ENCODE measurements at regions not wholly inside any gene's neighbourhood (a gene's known extent, or its start where the extent isn't known, plus 50 kb on each side); places are given as distances from the start of the nearest gene placed in this dataset.

DNA sequence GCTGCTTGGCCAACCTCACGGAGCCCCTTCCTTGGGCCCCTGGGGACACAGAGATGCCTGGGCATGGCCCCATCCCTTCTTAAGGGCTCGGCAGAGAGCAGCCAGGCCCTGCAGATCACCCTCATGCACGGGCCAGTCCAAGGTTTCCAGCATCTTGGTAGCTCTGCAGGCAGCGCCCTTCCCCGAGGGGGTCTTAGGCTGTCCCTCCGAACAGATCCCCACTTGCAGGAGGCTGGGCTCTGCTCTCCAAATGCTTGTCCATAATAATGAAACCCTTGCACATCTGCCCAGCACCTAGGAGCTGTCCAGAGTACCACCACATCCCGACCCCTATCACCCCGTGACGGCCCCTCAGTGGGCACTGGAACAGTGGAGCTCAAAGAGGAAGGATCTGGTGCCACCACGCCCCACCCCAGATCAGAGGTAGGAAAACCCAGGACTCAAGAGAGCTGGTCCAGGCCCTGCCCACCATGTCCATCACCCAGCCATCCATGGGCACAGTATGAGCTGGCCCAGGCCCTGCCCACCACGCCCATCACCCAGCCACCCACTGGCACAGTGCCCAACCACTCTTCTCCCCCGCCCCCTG lies 92.5 kb upstream of the PRR5 start:
- TF ChIP-seq, protein P1, sequence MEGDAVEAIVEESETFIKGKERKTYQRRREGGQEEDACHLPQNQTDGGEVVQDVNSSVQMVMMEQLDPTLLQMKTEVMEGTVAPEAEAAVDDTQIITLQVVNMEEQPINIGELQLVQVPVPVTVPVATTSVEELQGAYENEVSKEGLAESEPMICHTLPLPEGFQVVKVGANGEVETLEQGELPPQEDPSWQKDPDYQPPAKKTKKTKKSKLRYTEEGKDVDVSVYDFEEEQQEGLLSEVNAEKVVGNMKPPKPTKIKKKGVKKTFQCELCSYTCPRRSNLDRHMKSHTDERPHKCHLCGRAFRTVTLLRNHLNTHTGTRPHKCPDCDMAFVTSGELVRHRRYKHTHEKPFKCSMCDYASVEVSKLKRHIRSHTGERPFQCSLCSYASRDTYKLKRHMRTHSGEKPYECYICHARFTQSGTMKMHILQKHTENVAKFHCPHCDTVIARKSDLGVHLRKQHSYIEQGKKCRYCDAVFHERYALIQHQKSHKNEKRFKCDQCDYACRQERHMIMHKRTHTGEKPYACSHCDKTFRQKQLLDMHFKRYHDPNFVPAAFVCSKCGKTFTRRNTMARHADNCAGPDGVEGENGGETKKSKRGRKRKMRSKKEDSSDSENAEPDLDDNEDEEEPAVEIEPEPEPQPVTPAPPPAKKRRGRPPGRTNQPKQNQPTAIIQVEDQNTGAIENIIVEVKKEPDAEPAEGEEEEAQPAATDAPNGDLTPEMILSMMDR (IDR thresholded peaks at IDR 0.05; ENCODE audit: low read depth, low read length, poor library complexity, severe bottlenecking): no peak
- no peak for TF ChIP-seq EZH2phosphoT487 (IDR thresholded peaks at IDR 0.05; ENCODE audit: borderline replicate concordance, low read length)

Data from DOHH2 (cell line).